HG03175 (cell line): ENCODE measurements at regions not wholly inside any gene's neighbourhood (a gene's known extent, or its start where the extent isn't known, plus 50 kb on each side); places are given as distances from the start of the nearest gene placed in this dataset.
A peak's percentile ranks its signal among the peaks of the same experiment; 100 is the strongest.
"Not testable (repeated sequence)": the region's sequence is repeated elsewhere in the genome, so short reads cannot be mapped to it uniquely, and the experiment has no call there.

Source experiments
- ATAC-seq: cut with Tn5 transposase; IDR thresholded peaks from one replicate; pipeline ENCODE4 v1.9.1; 2021; ENCODE audit warnings: mild to moderate bottlenecking, moderate library complexity; ENCODE audit not compliant: unreplicated experiment

DNA sequence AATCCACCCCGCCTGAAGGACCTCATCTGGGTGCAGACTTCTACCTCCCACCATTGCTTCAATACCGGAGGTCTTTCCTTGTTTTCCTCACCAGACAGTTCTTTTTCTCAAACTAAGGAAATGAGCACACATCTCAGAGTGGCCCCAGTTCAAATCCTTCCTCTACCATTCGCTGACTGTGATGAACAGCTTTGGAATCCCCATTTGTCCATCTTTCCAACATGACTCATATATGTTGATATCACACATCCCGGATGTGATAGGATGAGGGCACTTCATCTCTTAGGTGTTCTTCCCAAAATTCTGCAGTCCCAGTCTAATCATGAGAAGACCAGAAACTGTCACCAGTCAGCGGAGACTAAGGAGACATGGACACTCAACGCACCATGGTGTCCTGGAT lies 67.9 kb upstream of the SMURF2 start:
- ATAC-seq, result not testable (repeated sequence)

- ATAC-seq, result no peak
Measured at GRCh38 chr17:64729201-64729600, 67.1 kb upstream of the SMURF2 start.

GRCh38 chr17:64728041-64728695 lies 66.1 kb upstream of the SMURF2 start:
- no peak for ATAC-seq

- not testable (repeated sequence) for ATAC-seq
Measured at GRCh38 chr17:64726025-64726424, 63.9 kb upstream of the SMURF2 start.

GRCh38 chr17:64724246-64724645 lies 62.1 kb upstream of the SMURF2 start:
- not testable (repeated sequence) for ATAC-seq

GRCh38 chr17:64723781-64724180 lies 61.7 kb upstream of the SMURF2 start:
- no peak for ATAC-seq

DNA sequence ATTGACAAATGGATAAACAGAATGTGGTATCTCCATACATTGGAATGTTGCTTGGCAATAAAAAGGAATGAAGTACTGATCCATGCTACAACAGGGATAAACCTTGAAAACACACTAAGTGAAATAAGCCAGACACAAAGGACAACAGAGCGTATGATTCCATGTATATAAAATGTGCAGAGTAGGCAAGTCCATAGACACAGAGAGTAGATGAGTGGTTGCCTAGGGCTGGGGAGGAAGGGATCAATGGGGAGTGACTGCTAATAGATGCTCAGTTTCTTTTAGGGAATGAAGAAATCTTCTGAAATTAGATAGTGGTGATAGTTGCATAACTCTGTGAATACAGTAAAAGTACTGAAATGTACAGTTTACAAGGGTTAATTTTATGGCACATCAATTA lies 59.4 kb upstream of the SMURF2 start:
- ATAC-seq, result not testable (repeated sequence)

GRCh38 chr17:64720253-64720652 lies 58.1 kb upstream of the SMURF2 start:
- not testable (repeated sequence) for ATAC-seq

DNA sequence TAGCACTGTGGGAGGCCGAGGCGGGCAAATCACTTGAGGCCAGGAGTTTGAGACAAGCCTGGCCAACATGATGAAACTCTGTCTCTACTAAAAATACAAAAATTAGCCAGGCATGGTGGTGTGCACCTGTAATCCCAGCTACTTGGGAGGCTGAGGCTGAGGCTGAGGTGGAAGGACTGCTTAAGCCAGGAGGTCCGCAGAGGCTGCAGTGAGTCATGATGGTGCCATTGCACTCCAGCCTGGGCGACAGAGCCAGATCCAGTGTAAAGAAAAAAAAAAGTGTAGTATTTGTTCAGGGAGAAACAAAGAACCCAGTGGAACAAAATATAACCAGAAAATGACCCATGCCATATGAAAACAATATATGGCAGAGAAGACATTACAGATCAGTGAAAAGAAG lies 57.4 kb upstream of the SMURF2 start:
- ATAC-seq, result not testable (repeated sequence)

GRCh38 chr17:64718816-64719215 lies 56.7 kb upstream of the SMURF2 start:
- ATAC-seq, result not testable (repeated sequence)

GRCh38 chr17:64718058-64718457 lies 56.0 kb upstream of the SMURF2 start:
- ATAC-seq, result no peak

- ATAC-seq, result not testable (repeated sequence)
Measured at GRCh38 chr17:64716496-64716895, 54.4 kb upstream of the SMURF2 start.

- not testable (repeated sequence) for ATAC-seq
Measured at GRCh38 chr17:64713786-64714185, 51.7 kb upstream of the SMURF2 start.

DNA sequence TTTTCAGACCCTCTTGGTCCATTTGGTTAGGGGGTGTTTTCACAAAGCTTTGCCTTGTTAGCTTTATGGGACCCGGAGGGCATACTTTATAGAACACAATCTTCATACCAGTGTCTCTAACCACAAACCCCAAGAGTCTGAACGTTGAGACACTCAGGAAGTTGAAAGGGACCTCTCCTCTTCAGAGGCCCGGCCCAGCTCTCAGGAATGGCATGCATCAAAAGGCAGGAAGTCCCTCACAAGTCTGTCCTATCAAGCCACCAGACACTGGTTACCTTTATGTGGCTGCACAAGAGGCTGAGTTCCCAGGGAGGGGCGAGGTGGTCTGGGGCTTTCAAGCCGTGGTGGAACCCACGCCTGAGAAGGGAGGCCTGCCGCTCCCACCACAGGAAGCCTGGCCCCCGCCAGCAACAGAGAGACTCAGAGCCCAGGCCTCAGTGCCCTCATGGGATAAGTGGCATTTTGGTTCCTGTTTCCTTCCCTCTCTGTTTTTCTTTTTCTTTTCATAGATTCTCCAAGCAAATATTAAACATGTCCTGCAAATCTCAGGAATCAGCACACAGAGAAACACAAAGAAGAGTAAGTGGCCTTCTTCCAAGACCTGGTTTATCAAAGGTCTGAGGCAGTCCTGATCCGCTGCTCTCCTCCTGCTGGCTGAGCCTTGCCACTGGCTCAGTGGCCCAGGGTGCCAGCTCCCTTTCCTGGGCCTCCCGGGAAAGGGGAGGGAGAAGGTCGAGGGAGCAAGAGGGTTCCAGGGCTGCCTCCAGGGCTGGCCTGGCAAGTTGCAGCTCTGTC lies 50.6 kb upstream of the SMURF2 start:
- peak; percentile 71 for ATAC-seq
